ENCODE measurements at regions not wholly inside any gene's neighbourhood (a gene's known extent, or its start where the extent isn't known, plus 50 kb on each side); places are given as distances from the start of the nearest gene placed in this dataset.
"Not testable (repeated sequence)": the region's sequence is repeated elsewhere in the genome, so short reads cannot be mapped to it uniquely, and the experiment has no call there.

- POLR2A ChIA-PET (ENCODE audit: low non-redundant PET), result no interaction called here
- Histone ChIP-seq H3K27ac (ENCODE audit: low read depth, low read length, poor library complexity, severe bottlenecking) (no peak overlapping the region), H3K4me1 (ENCODE audit: insufficient read depth, low read length, poor library complexity, severe bottlenecking) (no peaks in the 10 kb centered on the region), H3K4me3 (ENCODE audit: low read depth, low read length, poor library complexity, severe bottlenecking) (no peak overlapping the region), H3K27me3 (replicated peaks; ENCODE audit: insufficient read depth, low read depth, low read length, poor library complexity) (no peaks in the 10 kb centered on the region), H3K36me3 (ENCODE audit: insufficient read depth, low read length, poor library complexity, severe bottlenecking) (no peaks in the 10 kb centered on the region), H3K9me3 (ENCODE audit: low read depth, low read length, poor library complexity, severe bottlenecking) (no peaks in the 10 kb centered on the region)
- no peak for TF ChIP-seq EZH2 (IDR thresholded peaks at IDR 0.05; ENCODE audit: borderline replicate concordance, low read depth, low read length, poor library complexity, severe bottlenecking)
- no peak for TF ChIP-seq CTCF (conservative IDR thresholded peaks at IDR 0.05; ENCODE audit: low read depth, low read length)
- intact Hi-C loops (cut with micrococcal nuclease; ENCODE audit: unreplicated experiment), result no loop called here
- BruUV-seq (replicated peaks), result no TSS peak
- no peak for DNase-seq (ENCODE audit: low spot score)
- CTCF ChIA-PET, result no interaction called here
Measured at GRCh38 chr5:74516211-74516636, 124.3 kb downstream of the ENC1 start.

DNA sequence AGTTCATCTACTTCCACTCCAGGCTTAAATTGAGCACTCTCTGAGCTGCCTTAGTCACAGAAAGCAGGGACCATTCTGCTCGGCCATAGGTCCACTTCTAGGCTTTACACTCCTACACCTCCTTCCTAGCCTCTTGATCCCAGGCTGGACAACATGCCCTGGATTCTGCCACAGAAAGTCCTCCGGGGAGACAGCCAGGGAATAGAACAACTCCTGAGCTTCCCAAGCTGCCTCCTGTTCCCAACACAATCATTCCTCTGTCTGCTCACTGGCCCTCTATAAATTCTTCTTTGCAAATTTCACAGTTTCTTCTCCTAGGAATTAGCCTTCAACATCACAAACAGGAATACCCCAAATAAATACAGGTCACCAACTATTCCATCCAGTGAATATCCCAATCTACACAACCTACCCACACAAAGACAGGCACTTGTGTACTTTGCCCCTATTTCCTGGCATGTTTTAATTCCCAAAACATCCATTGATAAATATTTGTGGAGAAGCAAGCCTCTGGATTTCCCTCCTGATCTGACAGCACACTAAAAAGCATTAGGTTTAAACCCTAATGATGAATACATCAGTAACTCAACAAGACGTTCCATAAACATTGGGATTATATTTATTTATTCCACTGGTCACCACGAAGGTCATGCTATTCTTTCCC is 125.5 kb downstream of the ENC1 start:
- ChIA-PET CTCF (no interaction called here), POLR2A (ENCODE audit: low non-redundant PET) (no interaction called here)
- BruUV-seq (replicated peaks), result no TSS peak
- no peaks in the 10 kb centered on the region for H3K27me3 ChIP-seq (replicated peaks; ENCODE audit: insufficient read depth, low read depth, low read length, poor library complexity)
- H3K36me3 ChIP-seq (ENCODE audit: insufficient read depth, low read length, poor library complexity, severe bottlenecking), result no peaks in the 10 kb centered on the region
- H3K27ac ChIP-seq (ENCODE audit: low read depth, low read length, poor library complexity, severe bottlenecking), result no peak overlapping the region
- intact Hi-C loops (cut with micrococcal nuclease; ENCODE audit: unreplicated experiment), result no loop called here
- no peak overlapping the region for H3K4me3 ChIP-seq (ENCODE audit: low read depth, low read length, poor library complexity, severe bottlenecking)
- TF ChIP-seq EZH2 (IDR thresholded peaks at IDR 0.05; ENCODE audit: borderline replicate concordance, low read depth, low read length, poor library complexity, severe bottlenecking) (no peak), CTCF (conservative IDR thresholded peaks at IDR 0.05; ENCODE audit: low read depth, low read length) (no peak)
- no peak for DNase-seq (ENCODE audit: low spot score)
- H3K4me1 ChIP-seq (ENCODE audit: insufficient read depth, low read length, poor library complexity, severe bottlenecking), result no peaks in the 10 kb centered on the region
- no peaks in the 10 kb centered on the region for H3K9me3 ChIP-seq (ENCODE audit: low read depth, low read length, poor library complexity, severe bottlenecking)

GRCh38 chr5:74511770-74512169 is 128.8 kb downstream of the ENC1 start:
- DNase-seq (ENCODE audit: low spot score); H3K9me3 ChIP-seq (ENCODE audit: low read depth, low read length, poor library complexity, severe bottlenecking); CTCF ChIA-PET; H3K27ac ChIP-seq (ENCODE audit: low read depth, low read length, poor library complexity, severe bottlenecking); intact Hi-C loops (cut with micrococcal nuclease; ENCODE audit: unreplicated experiment); H3K4me1 ChIP-seq (ENCODE audit: insufficient read depth, low read length, poor library complexity, severe bottlenecking); POLR2A ChIA-PET (ENCODE audit: low non-redundant PET); H3K27me3 ChIP-seq (replicated peaks; ENCODE audit: insufficient read depth, low read depth, low read length, poor library complexity); H3K36me3 ChIP-seq (ENCODE audit: insufficient read depth, low read length, poor library complexity, severe bottlenecking); H3K4me3 ChIP-seq (ENCODE audit: low read depth, low read length, poor library complexity, severe bottlenecking); BruUV-seq (replicated peaks): not testable (repeated sequence)

DNA sequence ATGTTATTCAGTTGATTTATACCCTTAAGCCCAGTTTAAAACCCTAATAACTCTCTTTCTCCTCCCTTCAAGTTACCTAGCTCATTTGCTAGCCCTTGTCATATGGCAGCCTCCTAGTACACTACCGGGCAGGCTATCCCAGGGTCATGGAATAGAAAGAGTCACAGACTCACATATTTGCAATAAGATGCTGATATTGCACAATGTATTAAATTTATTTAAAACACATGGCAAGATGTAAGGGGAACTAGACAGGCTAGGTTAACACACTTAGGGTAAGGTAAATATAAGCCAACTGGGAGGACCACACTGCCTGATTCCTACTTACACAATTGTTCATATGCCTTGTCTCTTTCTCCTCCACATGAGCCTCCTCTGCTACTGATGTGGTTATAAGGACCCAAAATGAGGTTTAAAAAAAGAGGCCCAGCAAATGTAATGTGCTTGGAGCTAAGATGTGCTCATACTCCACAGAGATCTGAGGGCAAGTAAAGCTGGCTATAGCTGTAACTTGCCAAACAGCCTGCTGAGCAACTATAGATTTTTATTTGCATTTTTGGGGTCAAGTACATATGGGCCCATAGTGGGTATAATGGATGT is 130.0 kb downstream of the ENC1 start:
- CTCF ChIA-PET, result no interaction called here

More for the DNA sequence above, 130.0 kb downstream of the ENC1 start:
- Histone ChIP-seq H3K36me3 (ENCODE audit: insufficient read depth, low read length, poor library complexity, severe bottlenecking) (no peaks in the 10 kb centered on the region), H3K9me3 (ENCODE audit: low read depth, low read length, poor library complexity, severe bottlenecking) (no peaks in the 10 kb centered on the region), H3K27me3 (replicated peaks; ENCODE audit: insufficient read depth, low read depth, low read length, poor library complexity) (no peaks in the 10 kb centered on the region), H3K4me3 (ENCODE audit: low read depth, low read length, poor library complexity, severe bottlenecking) (no peak overlapping the region), H3K4me1 (ENCODE audit: insufficient read depth, low read length, poor library complexity, severe bottlenecking) (no peaks in the 10 kb centered on the region), H3K27ac (ENCODE audit: low read depth, low read length, poor library complexity, severe bottlenecking) (no peak overlapping the region)
- TF ChIP-seq CTCF (conservative IDR thresholded peaks at IDR 0.05; ENCODE audit: low read depth, low read length), result no peak
- TF ChIP-seq EZH2 (IDR thresholded peaks at IDR 0.05; ENCODE audit: borderline replicate concordance, low read depth, low read length, poor library complexity, severe bottlenecking), result no peak
- POLR2A ChIA-PET (ENCODE audit: low non-redundant PET), result no interaction called here
- no TSS peak for BruUV-seq (replicated peaks)
- intact Hi-C loops (cut with micrococcal nuclease; ENCODE audit: unreplicated experiment), result no loop called here
- DNase-seq (ENCODE audit: low spot score), result no peak
